Hindlimb muscle (tissue), 1 donor: ENCODE measurements at regions not wholly inside any gene's neighbourhood (a gene's known extent, or its start where the extent isn't known, plus 50 kb on each side); places are given as distances from the start of the nearest gene placed in this dataset.

Experiments used
- DNase-seq: peaks from one replicate; pipeline ENCODE4 v3.0.0-alpha.2; 2013

- no peak for DNase-seq
These were observed 1211.5 kb upstream of the CDH9 start for GRCh38 chr5:28249771-28250415.

- DNase-seq, result no peak
These were observed 1196.1 kb upstream of the CDH9 start for GRCh38 chr5:28234356-28234968.

- no peak for DNase-seq
These were observed 1188.0 kb upstream of the CDH9 start for GRCh38 chr5:28226407-28226806.

- DNase-seq, result no peak
These were observed 1181.2 kb upstream of the CDH9 start for GRCh38 chr5:28219539-28219938.

- no peak for DNase-seq
These were observed 1179.3 kb upstream of the CDH9 start for GRCh38 chr5:28217695-28218094.

- no peak for DNase-seq
These were observed 1178.6 kb upstream of the CDH9 start for GRCh38 chr5:28216939-28217360.

- no peak for DNase-seq
These were observed 1176.7 kb upstream of the CDH9 start for GRCh38 chr5:28215091-28215490.

GRCh38 chr5:28214292-28214691 lies 1175.9 kb upstream of the CDH9 start:
- DNase-seq, result no peak

- DNase-seq, result no peak
These were observed 1170.0 kb upstream of the CDH9 start for GRCh38 chr5:28208356-28208755.

GRCh38 chr5:28190011-28190410 lies 1151.6 kb upstream of the CDH9 start:
- DNase-seq, result no peak

GRCh38 chr5:28174691-28175090 lies 1136.3 kb upstream of the CDH9 start:
- no peak for DNase-seq

- DNase-seq, result no peak
These were observed 1126.7 kb upstream of the CDH9 start for GRCh38 chr5:28165096-28165495.

GRCh38 chr5:28164568-28164967 lies 1126.2 kb upstream of the CDH9 start:
- no peak for DNase-seq

- DNase-seq, result no peak
These were observed 1118.6 kb upstream of the CDH9 start for GRCh38 chr5:28156981-28157380.

GRCh38 chr5:28143519-28143918 lies 1105.1 kb upstream of the CDH9 start:
- no peak for DNase-seq

- DNase-seq, result no peak
These were observed 1093.8 kb upstream of the CDH9 start for GRCh38 chr5:28132151-28132550.

GRCh38 chr5:28117691-28118090 lies 1079.3 kb upstream of the CDH9 start:
- no peak for DNase-seq

- no peak for DNase-seq
These were observed 1078.9 kb upstream of the CDH9 start for GRCh38 chr5:28117273-28117672.

GRCh38 chr5:28110781-28111180 lies 1072.4 kb upstream of the CDH9 start:
- peak; percentile 4 for DNase-seq

- DNase-seq, result no peak
These were observed 1065.7 kb upstream of the CDH9 start for GRCh38 chr5:28104080-28104479.

- DNase-seq, result no peak
These were observed 1045.7 kb upstream of the CDH9 start for GRCh38 chr5:28084069-28084468.

GRCh38 chr5:28082610-28083009 lies 1044.2 kb upstream of the CDH9 start:
- no peak for DNase-seq

- no peak for DNase-seq
These were observed 1039.2 kb upstream of the CDH9 start for GRCh38 chr5:28077291-28078240.

GRCh38 chr5:28066856-28067255 lies 1028.5 kb upstream of the CDH9 start:
- DNase-seq, result no peak
